Ovary (tissue), 7 donors: ENCODE measurements at regions not wholly inside any gene's neighbourhood (a gene's known extent, or its start where the extent isn't known, plus 50 kb on each side); places are given as distances from the start of the nearest gene placed in this dataset.

ENCODE experiments used
- DNase-seq, 5 donors: peaks; one replicate each; pipeline ENCODE4 v3.0.0-alpha.2; 2019 to 2020
- H3K27ac ChIP-seq, 2 donors: fragments of 200-600 bp; one replicate each; pipeline versions ENCODE4 v1.5.1 to v1.8.0; 2019 to 2022
- H3K27me3 ChIP-seq: fragments of 200-600 bp; one replicate; pipeline ENCODE4 v1.8.0; 2022
- H3K36me3 ChIP-seq: fragments of 200-600 bp; sonication (generic); one replicate; pipeline ENCODE4 v1.5.1; 2019
- H3K4me1 ChIP-seq: one replicate; pipeline ENCODE4 v1.8.1; 2013; ENCODE audit warnings: mild to moderate bottlenecking, moderate library complexity; ENCODE audit not compliant: insufficient read depth
- H3K4me3 ChIP-seq: fragments of 200-600 bp; sonication (generic); one replicate; pipeline ENCODE4 v1.5.1; 2017
- H3K9me3 ChIP-seq, 2 donors: fragments of 200-600 bp in 1 of 2; sonication (generic) in 1 of 2; one replicate each; pipeline versions ENCODE4 v1.5.1 to v1.8.1; 2013 to 2019; ENCODE audit warnings: mild to moderate bottlenecking in 1 of 2, moderate library complexity in 1 of 2
- EP300 ChIP-seq: sonication (generic); formaldehyde crosslinking; IDR thresholded peaks from one replicate; pipeline ENCODE4 v1.6.1; 2017; ENCODE audit warnings: antibody characterized with exemption
- POLR2A ChIP-seq: fragments of 450-650 bp; IDR thresholded peaks from one replicate; pipeline ENCODE4 v1.6.1; 2017; ENCODE audit warnings: antibody characterized with exemption, mild to moderate bottlenecking, moderate library complexity
- WGBS, 3 donors: extraction: QIAGEN DNeasy Blood & Tissue Kit in 1 of 3; methylation state at CpG; one replicate each; pipeline versions ENCODE4 v1.1.5 to v1.1.7; 2013 to 2017; 5-methylcytosine and 5-hydroxymethylcytosine counted together
- intact Hi-C, 4 donors: fragments of 100-400 bp; cut with DNase I; formaldehyde crosslinking; loops; one replicate each; pipeline versions ENCODE4 v1.11.0 to v1.15.1; 2022 to 2023
- TF ChIP-seq, protein P1 (sequence below), 3 donors: fragments of 450-650 bp in 2 of 3; fragments of 200-600 bp in 1 of 3; IDR thresholded peaks; one replicate each; pipeline versions ENCODE4 v1.5.1 to v1.8.0; 2016 to 2022; ENCODE audit warnings: antibody characterized with exemption in 3 of 3, mild to moderate bottlenecking in 1 of 3
- donor health status: DM: no; HTN: no; CAD: no; lungs with moderate emphysema.
- donor health status: DM: no; HTN: no; CAD: no.
- donor health status: Bipolar disorder and iron deficiency.
- donor health status: DM: no; HTN: no; CAD: no.
- donor health status: DM: yes; HTN: yes; CAD: no.

DNA sequence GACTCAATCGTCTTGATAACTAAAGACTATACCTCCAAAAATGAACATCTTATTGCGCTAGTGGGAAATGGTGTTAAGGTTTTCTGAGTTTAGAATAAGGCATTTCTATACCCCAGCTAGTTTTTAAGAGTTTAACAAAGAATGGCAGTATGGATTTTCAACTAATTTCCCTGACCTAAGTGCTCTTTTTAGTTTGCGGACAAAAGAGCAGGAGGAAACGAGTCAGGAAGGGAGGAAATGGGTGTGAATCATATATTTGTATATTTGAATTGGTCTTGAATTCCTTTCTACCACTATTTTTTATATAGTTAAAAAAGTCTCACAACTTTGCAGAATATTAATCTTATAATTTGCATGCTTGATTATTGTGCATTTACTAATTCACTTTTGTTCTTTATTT, 516.3 kb upstream of the ZNF608 start:
- intact Hi-C loops: no loop called here
- no peak overlapping the region for H3K27ac ChIP-seq
- no peaks in the 10 kb centered on the region for H3K4me1 ChIP-seq
- no peak overlapping the region for H3K4me3 ChIP-seq
- TF ChIP-seq, protein P1, sequence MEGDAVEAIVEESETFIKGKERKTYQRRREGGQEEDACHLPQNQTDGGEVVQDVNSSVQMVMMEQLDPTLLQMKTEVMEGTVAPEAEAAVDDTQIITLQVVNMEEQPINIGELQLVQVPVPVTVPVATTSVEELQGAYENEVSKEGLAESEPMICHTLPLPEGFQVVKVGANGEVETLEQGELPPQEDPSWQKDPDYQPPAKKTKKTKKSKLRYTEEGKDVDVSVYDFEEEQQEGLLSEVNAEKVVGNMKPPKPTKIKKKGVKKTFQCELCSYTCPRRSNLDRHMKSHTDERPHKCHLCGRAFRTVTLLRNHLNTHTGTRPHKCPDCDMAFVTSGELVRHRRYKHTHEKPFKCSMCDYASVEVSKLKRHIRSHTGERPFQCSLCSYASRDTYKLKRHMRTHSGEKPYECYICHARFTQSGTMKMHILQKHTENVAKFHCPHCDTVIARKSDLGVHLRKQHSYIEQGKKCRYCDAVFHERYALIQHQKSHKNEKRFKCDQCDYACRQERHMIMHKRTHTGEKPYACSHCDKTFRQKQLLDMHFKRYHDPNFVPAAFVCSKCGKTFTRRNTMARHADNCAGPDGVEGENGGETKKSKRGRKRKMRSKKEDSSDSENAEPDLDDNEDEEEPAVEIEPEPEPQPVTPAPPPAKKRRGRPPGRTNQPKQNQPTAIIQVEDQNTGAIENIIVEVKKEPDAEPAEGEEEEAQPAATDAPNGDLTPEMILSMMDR (IDR thresholded peaks at IDR 0.05): no peak
- TF ChIP-seq EP300 (no peak), POLR2A (no peak)
- H3K36me3 ChIP-seq: no peaks in the 10 kb centered on the region
- no peaks in the 10 kb centered on the region for H3K27me3 ChIP-seq
- no peaks in the 10 kb centered on the region for H3K9me3 ChIP-seq
- no peak for DNase-seq
- WGBS, 3 donors: 85 to 87% (median 85%) methylated on average over 4 of the region's 4 CpGs

DNA sequence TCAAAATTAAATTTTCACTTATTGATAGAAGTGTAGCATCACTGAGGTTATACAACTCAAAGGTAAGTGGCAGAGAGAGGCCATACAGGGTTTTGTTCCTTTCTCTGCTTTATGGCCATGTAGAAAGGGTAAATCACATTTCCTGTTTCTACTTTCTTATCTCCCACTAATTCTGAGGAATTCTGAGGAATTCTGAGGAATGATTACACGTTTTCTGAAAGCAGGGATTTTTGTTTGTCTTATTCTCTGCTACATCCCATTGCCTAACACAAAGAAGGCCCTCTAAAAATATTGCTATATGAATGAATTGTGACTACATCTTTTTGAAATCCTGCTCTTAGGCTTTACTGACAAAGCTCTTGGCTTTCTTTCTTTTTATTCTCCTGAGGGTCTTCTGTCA, 516.9 kb upstream of the ZNF608 start:
- no peak overlapping the region for H3K4me3 ChIP-seq
- intact Hi-C loops: no loop called here
- H3K4me1 ChIP-seq: no peaks in the 10 kb centered on the region
- TF ChIP-seq EP300 (no peak), POLR2A (no peak)
- TF ChIP-seq, protein P1 (IDR thresholded peaks at IDR 0.05): no peak
- no peaks in the 10 kb centered on the region for H3K27me3 ChIP-seq
- no peak for DNase-seq
- H3K27ac ChIP-seq: no peak overlapping the region
- no peaks in the 10 kb centered on the region for H3K36me3 ChIP-seq
- WGBS, 3 donors: 9 to 16% (median 10%) methylated on average over 1 of the region's 1 CpG
- no peaks in the 10 kb centered on the region for H3K9me3 ChIP-seq

DNA sequence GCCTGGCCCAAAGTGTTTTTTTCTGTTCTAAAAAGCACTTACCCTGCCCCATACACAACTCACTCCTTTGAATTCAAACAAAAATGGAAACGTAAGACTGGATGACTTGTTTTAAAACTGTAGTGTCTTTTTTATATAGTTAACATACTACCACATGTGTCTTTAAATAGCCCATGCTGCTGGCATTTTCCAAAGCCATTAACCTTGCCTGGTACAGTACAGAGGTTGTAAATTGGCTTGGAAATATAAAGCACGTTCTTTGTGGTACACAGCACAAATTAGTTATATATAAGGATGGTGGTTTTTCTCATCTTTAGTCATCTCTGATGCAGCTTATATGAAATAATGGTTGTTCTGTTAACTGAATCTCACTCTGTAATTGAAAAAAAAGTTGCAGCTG, 519.7 kb upstream of the ZNF608 start:
- H3K27ac ChIP-seq: no peak overlapping the region
- no peaks in the 10 kb centered on the region for H3K36me3 ChIP-seq
- DNase-seq: no peak
- H3K27me3 ChIP-seq: no peaks in the 10 kb centered on the region
- WGBS, 3 donors: 87 to 88% (median 88%) methylated on average over 2 of the region's 2 CpGs
- TF ChIP-seq EP300: no peak
- TF ChIP-seq, protein P1 (IDR thresholded peaks at IDR 0.05): no peak
- TF ChIP-seq POLR2A: no peak
- intact Hi-C loops: no loop called here
- H3K4me3 ChIP-seq: no peak overlapping the region
- no peaks in the 10 kb centered on the region for H3K9me3 ChIP-seq
- no peaks in the 10 kb centered on the region for H3K4me1 ChIP-seq

DNA sequence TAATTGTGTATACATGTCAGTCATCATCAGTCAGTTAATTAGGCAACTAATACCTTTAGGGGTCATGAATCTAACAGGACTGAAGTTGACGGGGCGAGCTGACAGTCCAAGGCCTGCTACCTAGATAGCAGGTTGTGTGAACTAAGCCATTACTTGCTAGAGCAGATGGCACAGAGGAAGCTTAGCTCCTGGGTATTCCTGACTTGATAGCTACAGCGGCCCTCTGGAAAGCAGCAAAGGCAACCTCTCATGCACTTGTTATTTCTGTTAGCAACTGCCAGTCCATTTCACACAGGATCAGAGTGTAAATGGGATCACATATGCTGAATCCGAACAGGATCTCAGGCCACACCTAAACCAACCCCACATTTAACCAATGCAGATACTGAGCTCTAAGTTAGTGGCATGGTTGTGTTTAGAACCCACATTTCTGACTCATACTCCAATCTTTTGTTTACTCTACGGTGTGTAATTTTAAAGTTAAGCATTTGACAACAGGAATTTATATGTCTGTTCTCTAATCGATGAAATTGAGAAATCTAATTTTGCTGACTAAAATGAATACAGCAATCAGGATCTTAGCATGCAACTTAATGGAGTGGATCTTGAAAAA, 521.3 kb upstream of the ZNF608 start:
- no peak for DNase-seq
- TF ChIP-seq EP300 (no peak), POLR2A (no peak)
- TF ChIP-seq, protein P1 (IDR thresholded peaks at IDR 0.05): no peak
- Histone ChIP-seq H3K9me3 (no peaks in the 10 kb centered on the region), H3K36me3 (no peaks in the 10 kb centered on the region), H3K4me3 (no peak overlapping the region), H3K27ac (no peak overlapping the region), H3K27me3 (no peaks in the 10 kb centered on the region), H3K4me1 (no peaks in the 10 kb centered on the region)
- intact Hi-C loops: no loop called here
- WGBS, 3 donors: 93 to 95% (median 94%) methylated on average over 6 of the region's 6 CpGs
